Chondrocyte (in vitro differentiated cells): ENCODE measurements at regions not wholly inside any gene's neighbourhood (a gene's known extent, or its start where the extent isn't known, plus 50 kb on each side); places are given as distances from the start of the nearest gene placed in this dataset.

Source experiments
- DNase-seq: peaks from one replicate; pipeline ENCODE4 v3.0.0; 2021; ENCODE audit warnings: mixed read lengths, low spot score
- H3K27ac Mint-ChIP-seq: one replicate; pipeline ENCODE4 v1.8.0; 2021; ENCODE audit warnings: mild to moderate bottlenecking, moderate library complexity, mixed read lengths; ENCODE audit not compliant: unreplicated experiment
- H3K27me3 Mint-ChIP-seq: 2 replicates; pipeline ENCODE4 v1.8.0; 2021; ENCODE audit warnings: low read depth, mixed read lengths
- H3K36me3 Mint-ChIP-seq: 2 replicates; pipeline ENCODE4 v1.8.0; 2021; ENCODE audit warnings: low read depth, mixed read lengths
- H3K4me1 Mint-ChIP-seq: 2 replicates; pipeline ENCODE4 v1.8.0; 2021; ENCODE audit warnings: low read depth, mild to moderate bottlenecking, mixed read lengths
- H3K4me3 Mint-ChIP-seq: one replicate; pipeline ENCODE4 v1.8.0; 2021; ENCODE audit warnings: mild to moderate bottlenecking, moderate library complexity, mixed read lengths; ENCODE audit not compliant: unreplicated experiment
- H3K9me3 Mint-ChIP-seq: 2 replicates; pipeline ENCODE4 v1.8.0; 2021; ENCODE audit warnings: low read depth, mixed read lengths
- TF ChIP-seq, protein P1 (sequence below): fragments of 200-600 bp; sonication (generic); IDR thresholded peaks from 2 replicates; pipeline ENCODE4 v1.5.0; 2021; ENCODE audit warnings: antibody characterized with exemption, mild to moderate bottlenecking, moderate library complexity

GRCh38 chr16:58940609-58941008 lies 206.5 kb upstream of the GOT2 start:
- no peak for DNase-seq
- TF ChIP-seq, protein P1, sequence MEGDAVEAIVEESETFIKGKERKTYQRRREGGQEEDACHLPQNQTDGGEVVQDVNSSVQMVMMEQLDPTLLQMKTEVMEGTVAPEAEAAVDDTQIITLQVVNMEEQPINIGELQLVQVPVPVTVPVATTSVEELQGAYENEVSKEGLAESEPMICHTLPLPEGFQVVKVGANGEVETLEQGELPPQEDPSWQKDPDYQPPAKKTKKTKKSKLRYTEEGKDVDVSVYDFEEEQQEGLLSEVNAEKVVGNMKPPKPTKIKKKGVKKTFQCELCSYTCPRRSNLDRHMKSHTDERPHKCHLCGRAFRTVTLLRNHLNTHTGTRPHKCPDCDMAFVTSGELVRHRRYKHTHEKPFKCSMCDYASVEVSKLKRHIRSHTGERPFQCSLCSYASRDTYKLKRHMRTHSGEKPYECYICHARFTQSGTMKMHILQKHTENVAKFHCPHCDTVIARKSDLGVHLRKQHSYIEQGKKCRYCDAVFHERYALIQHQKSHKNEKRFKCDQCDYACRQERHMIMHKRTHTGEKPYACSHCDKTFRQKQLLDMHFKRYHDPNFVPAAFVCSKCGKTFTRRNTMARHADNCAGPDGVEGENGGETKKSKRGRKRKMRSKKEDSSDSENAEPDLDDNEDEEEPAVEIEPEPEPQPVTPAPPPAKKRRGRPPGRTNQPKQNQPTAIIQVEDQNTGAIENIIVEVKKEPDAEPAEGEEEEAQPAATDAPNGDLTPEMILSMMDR, result no peak
- Mint-ChIP-seq H3K9me3 (no peaks in the 10 kb centered on the region), H3K27ac (no peak overlapping the region), H3K27me3 (peaks cover 3% of the 10 kb centered on the region), H3K4me3 (no peak overlapping the region), H3K4me1 (no peaks in the 10 kb centered on the region), H3K36me3 (no peaks in the 10 kb centered on the region)

- peaks cover 3% of the 10 kb centered on the region for H3K27me3 Mint-ChIP-seq
- no peak overlapping the region for H3K27ac Mint-ChIP-seq
- DNase-seq, result no peak
- H3K4me3 Mint-ChIP-seq, result no peak overlapping the region
- H3K9me3 Mint-ChIP-seq, result peaks cover 6% of the 10 kb centered on the region
- TF ChIP-seq, protein P1, result no peak
- no peaks in the 10 kb centered on the region for H3K36me3 Mint-ChIP-seq
- no peaks in the 10 kb centered on the region for H3K4me1 Mint-ChIP-seq
Observed at GRCh38 chr16:58938811-58939210, 204.7 kb upstream of the GOT2 start.

DNA sequence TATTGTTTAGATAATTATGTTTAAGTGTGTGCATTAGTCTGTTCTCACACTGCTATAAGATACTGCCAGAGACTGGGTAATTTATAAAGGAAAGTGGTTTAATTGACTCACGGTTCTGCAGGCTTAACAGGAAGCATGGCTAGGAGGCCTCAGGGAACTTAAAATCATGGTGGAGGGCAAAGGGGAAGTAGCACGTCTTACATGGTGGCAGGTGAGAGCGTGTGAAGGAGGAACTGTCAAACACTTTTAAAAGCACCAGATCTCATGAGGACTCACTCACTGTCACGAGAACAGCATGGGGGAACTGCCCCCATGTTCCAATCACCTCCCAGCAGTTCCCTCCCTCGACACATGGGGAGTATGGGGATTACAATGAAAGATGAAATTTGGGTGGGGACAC lies 203.5 kb upstream of the GOT2 start:
- H3K27me3 Mint-ChIP-seq, result peaks cover 3% of the 10 kb centered on the region
- no peak overlapping the region for H3K4me3 Mint-ChIP-seq
- H3K4me1 Mint-ChIP-seq, result no peaks in the 10 kb centered on the region
- H3K36me3 Mint-ChIP-seq, result no peaks in the 10 kb centered on the region
- TF ChIP-seq, protein P1, result no peak
- DNase-seq, result no peak
- H3K27ac Mint-ChIP-seq, result no peak overlapping the region
- peaks cover 9% of the 10 kb centered on the region for H3K9me3 Mint-ChIP-seq

- Mint-ChIP-seq H3K4me1 (no peaks in the 10 kb centered on the region), H3K36me3 (no peaks in the 10 kb centered on the region), H3K9me3 (peaks cover 9% of the 10 kb centered on the region), H3K27ac (no peak overlapping the region), H3K27me3 (no peaks in the 10 kb centered on the region), H3K4me3 (no peak overlapping the region)
- TF ChIP-seq, protein P1, result no peak
- no peak for DNase-seq
Observed at GRCh38 chr16:58933186-58933585, 199.1 kb upstream of the GOT2 start.

DNA sequence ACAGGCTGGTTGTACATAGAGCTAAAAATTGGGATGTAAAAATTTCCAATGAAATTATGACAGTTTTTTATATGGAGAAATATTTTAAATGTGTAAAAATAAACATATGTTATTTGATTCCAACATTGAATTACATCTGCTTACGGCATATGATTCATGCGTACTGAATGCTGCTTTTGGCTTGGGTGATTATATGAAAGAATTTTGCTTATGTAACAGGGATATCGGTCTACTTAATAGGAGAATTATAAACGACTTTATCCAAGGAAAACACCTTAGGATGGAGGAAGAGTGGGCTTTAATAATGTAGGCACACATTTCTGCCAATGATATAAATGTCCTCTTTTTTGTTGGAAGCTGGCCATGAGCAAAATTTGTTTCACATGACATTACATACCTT lies 197.3 kb upstream of the GOT2 start:
- Mint-ChIP-seq H3K27ac (no peak overlapping the region), H3K4me1 (no peaks in the 10 kb centered on the region), H3K36me3 (no peaks in the 10 kb centered on the region), H3K27me3 (no peaks in the 10 kb centered on the region), H3K9me3 (peaks cover 9% of the 10 kb centered on the region), H3K4me3 (no peak overlapping the region)
- DNase-seq, result no peak
- TF ChIP-seq, protein P1, result no peak
